Endothelial cell of umbilical vein (primary cell): ENCODE measurements at regions not wholly inside any gene's neighbourhood (a gene's known extent, or its start where the extent isn't known, plus 50 kb on each side); places are given as distances from the start of the nearest gene placed in this dataset.

Experiments used
- CTCF ChIP-seq, 2 donors: IDR thresholded peaks; 1 replicate in 1 of 2; 2 replicates in 1 of 2; pipeline ENCODE4 v1.5.1; 2011; ENCODE audit warnings: low read length in 2 of 2, mild to moderate bottlenecking in 2 of 2, moderate library complexity in 2 of 2, control low read depth in 1 of 2, inconsistent platforms in 1 of 2, low read depth in 1 of 2; ENCODE audit not compliant: insufficient read depth in 1 of 2; ENCODE audit errors: extremely low read depth in 1 of 2
- EZH2 ChIP-seq: IDR thresholded peaks from 2 replicates; pipeline ENCODE4 v1.6.1; 2012; ENCODE audit warnings: borderline replicate concordance, low read depth, mild to moderate bottlenecking, moderate library complexity, low read length, inconsistent platforms; ENCODE audit not compliant: severe bottlenecking
- MYC ChIP-seq: IDR thresholded peaks from one replicate; pipeline ENCODE4 v1.6.1; 2011; ENCODE audit warnings: mild to moderate bottlenecking, low read depth, low read length
- POLR2A ChIP-seq: IDR thresholded peaks from 2 replicates; pipeline ENCODE4 v1.6.1; 2012; ENCODE audit warnings: low read depth, mild to moderate bottlenecking, control low read depth, low read length
- POLR2AphosphoS5 ChIP-seq: IDR thresholded peaks from 2 replicates; pipeline ENCODE4 v1.6.1; 2012; ENCODE audit warnings: low read depth, mild to moderate bottlenecking, control low read depth, low read length, moderate library complexity; ENCODE audit not compliant: insufficient read depth

- TF ChIP-seq CTCF (IDR thresholded peaks at IDR 0.05; ENCODE audit: extremely low read depth in 1 of 2, insufficient read depth in 1 of 2, low read depth in 1 of 2, low read length in 2 of 2) (no peak), POLR2A (no peak), EZH2 (no peak), MYC (no peak), POLR2AphosphoS5 (no peak)
Observed at GRCh38 chr6:3962291-3963280, 113.4 kb downstream of the FAM50B start.
